ENCODE measurements at regions not wholly inside any gene's neighbourhood (a gene's known extent, or its start where the extent isn't known, plus 50 kb on each side); places are given as distances from the start of the nearest gene placed in this dataset.

DNA sequence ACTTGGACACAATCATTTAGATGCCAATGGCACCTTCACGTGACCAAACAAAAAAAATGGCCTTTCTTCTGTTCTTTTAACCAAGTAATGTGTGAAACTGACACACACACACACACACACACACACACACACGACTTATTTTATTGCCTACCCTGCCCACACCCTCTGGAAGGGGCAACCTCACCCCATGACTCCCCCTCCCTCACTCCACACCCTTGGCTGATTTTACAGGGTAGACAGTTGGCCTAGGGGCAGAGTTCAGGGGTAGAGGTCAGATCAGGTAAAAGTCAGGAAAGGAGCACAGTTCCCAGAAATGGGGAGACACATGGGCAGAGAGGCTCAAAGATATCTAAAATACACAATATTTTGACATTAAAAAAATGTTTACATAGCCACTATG lies 144.8 kb upstream of the GJB5 start:
- no peak for DNase-seq (ENCODE audit: low spot score)

DNA sequence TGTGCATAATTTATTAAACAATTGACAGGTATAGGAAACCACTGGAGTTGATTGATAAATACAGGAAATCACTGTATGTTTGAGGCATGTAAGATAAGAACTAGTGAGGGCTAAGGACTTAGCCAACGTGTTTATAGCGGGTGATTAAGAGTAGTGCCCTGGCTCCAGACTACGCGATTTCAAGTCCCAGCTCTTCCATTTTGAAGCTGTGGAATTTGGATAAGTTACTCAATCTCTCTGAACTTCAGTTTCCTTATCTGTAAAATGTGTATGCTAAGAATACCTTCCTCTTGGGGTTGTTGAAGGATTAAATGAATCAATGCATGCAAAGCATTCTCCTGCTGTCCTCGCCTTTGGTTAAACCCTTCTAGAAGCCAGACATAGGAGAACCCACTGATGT lies 143.3 kb upstream of the GJB5 start:
- DNase-seq (ENCODE audit: low spot score) = no peak

DNA sequence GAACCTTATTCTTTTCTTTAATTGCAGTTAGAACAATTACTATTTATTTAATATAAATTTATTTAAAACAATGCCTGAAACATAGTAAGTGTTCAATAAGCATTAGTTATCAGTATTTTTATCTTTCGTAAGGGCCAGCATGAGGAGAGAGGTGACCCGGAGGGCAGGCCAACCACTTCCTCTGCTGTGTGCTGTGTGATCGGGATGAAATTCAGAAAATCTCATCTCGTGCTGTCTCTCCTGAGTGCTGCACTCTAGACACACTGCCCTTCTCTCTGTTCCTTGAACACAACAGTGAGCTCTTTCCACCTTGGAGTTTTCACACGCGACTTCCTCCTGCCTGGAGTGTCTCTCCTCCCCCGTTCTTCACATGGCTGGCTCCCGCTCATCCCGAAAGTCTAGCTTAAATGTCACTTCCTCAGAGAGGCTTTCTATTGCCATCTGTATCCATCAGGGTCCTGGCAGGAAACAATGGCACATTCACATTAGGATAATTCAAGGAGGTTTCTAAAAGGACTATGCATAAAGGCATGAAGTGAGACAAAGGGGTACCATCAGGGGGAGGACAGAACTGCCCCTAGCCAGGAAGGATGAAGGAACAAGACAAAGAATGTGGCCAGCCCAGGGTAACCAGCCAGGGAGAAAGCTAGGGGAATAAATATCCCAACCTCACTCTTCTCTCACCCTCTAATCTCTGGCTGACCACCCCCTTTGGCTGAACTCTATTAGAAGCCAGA lies 142.6 kb upstream of the GJB5 start:
- DNase-seq (ENCODE audit: low spot score) = no peak

DNA sequence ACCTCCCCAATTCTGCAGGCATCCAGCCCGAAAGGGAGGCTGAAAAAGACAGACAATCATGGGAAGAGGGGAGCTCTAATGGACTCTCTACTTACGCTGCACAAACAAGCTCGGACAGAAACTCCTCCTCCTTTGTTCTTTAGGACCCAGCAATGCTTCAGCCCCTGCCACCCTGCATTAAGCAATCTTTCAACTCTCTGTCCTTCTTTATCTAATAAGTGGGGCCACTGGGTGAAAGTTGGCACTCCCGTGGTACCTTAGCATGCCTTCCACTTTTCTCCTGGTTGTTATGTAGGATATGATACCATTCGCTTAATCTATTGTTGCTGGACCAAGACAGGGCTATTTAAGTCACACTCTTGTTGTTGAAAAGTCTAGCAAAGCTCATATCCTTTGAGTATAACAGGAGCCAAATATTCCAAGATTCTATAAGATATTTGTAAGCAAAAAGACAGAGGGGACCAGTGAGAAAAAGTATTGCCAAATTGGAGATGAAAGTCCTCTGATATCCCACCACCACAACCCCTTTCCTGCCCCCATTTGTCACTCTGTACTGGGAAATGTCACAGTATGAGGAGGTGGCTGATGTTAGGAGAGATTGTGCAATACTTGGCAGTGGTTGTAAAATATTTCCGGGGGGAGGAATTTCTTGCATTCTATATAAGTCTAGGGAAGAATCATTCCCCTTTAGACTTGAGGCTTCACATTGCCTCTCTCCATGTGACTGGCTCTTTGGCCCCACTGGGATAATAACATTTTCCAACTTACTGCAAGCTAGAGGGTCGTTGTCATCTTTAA lies 137.3 kb upstream of the GJB5 start:
- no peak for DNase-seq (ENCODE audit: low spot score)

DNA sequence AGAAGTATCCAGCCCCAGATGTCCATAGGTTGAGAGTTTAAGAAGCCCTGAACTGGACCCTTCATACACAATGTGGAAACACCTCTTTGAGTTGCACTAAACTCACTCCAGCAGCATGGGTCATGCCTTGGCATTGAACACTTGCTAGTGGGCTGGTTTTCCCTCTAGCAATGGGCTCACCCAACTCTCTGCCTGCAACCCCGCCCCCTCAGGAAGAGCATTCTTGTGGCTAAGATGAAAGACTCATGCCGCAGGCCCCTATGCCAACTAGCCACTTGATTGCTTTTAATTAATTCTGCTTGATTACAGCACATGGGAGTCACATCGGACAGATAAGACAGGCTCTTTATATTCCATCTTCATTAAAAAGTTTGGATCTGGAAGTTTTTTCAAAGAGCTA lies 136.5 kb upstream of the GJB5 start:
- no peak for DNase-seq (ENCODE audit: low spot score)

DNA sequence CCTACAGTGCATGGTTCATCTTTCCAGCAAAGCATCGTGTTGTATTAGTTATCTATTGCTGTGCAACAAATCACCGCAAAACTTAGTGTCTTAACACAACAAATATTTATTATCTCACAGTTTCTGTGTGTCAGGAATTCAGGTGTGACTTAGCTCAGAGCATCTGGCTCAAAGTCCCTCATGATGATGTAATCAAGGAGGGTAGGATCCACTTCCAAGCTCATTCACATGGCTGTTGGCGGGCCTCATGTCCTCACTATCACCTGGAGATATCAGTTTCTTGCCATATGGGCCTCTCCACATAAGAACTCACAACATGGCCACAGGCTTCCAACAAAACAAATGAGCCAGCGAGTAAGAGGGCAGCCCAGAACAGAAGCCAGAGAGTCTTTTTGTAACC lies 135.6 kb upstream of the GJB5 start:
- DNase-seq (ENCODE audit: low spot score) = no peak

DNA sequence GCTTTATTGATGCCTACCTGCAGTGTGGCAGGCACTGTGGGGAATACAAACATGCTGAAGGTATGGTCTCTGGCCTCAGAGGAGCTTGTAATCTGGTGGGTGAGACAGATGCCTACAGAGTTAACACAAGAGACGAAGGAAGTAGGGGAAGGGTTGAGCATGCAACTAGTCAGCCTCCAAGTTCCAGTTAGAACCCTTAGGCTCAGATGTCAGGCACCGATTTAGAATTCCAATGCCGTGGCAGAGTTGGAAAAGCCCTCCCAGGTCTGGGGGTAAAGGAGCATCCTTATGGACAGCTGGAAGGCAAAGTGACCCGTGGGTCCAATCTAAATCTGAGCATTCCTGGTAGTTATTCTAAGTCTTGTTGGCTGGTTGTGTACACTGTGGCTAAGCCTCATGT lies 132.9 kb upstream of the GJB5 start:
- DNase-seq (ENCODE audit: low spot score) = no peak

DNA sequence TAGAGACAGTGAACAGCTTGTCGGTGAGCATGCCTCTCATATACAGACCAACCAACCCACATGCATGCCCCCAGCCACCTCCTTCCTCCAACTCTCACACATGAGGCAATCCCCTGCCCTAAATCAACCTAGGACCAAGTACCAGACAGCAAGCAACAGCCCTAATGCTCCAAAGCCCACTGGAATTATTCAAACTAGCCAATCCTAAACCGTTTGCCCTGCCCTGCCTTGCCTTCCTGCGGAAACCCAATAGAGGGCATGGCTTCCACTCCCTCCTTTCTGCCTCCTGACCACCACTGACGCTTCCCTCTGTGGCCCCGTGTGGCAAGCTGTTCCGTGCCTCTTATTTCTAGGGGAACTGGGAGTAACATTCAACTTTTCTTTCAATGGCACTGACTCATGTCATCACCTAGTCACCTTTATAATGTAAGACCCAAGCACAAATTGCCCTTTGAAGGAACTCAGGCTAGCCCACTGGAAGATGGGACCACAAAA lies 129.3 kb upstream of the GJB5 start:
- no peak for DNase-seq (ENCODE audit: low spot score)

DNA sequence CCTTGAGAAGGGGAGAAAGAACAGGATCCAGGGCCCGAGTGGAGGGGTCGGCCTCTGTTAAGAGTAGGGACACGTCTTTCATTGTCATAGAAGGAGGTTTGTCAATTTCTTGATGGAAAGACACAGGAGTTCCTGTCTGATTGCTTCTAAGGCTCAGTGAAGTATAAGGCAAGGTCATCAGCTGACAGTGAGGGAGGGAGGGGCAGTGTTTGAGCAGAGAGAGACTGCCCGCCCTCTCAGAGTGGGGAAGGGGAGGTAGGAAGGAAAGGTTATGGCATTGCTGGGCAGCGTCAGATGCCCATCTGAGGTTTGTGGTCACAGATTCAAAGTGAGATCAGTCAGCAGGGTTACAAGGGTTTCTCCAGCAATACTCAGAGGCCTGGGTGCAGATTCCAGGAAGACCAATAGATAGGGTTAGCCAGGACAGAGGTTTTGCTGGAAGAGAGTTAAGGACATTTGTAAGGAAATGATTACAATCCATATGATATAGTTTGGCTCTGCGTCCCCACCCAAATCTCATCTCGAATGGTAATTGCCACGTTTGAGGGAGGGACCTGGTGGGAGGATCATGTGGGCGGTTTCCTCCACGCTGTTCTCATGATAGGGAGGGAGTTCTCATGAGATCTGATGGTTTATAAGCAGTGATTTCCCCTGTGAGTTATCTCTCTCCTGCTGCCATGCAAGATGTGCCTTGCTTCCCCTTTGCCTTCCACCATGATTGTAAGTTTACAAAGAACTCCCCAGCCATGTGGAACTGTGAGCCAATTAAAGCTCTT lies 127.2 kb upstream of the GJB5 start:
- DNase-seq (ENCODE audit: low spot score) = no peak

DNA sequence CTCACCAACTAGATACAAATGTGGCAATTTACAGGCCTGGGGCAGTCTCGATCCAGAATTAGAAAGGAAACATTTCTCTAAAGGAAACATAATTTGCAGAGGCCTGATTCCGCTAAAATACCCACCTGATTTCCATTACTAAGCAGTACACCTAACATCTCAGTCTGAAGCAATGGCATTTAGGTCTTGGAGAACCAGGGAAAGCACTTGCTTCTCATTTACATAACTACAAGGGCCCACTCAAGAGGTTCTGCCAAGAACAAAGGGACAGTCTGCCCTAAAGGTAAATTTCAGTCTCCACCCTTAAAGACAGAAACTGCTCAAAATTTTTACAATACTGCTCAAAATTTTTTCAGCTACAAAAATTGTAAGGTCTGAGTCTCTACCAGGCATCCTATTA lies 123.7 kb upstream of the GJB5 start:
- DNase-seq (ENCODE audit: low spot score) = no peak

DNA sequence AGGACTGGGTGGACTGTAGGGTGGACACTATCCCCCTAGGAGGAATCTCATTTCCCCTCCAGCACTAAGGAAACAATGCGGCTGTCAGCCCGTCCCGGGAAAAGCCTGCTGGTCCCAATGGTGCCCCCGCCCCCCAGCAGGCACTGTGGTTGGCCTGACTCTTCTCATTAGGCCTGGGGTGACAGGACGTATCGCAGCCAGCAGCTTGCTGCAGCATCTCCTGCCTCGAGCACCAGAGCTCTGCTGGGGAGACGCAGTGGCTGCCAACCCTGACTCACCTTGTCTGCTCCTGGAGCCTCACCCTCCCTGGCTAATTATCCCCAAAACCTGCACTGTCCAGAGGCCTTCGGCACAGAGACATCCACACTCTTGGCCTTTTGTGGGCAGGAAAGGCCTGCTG lies 115.1 kb upstream of the GJB5 start:
- no peak for DNase-seq (ENCODE audit: low spot score)

DNA sequence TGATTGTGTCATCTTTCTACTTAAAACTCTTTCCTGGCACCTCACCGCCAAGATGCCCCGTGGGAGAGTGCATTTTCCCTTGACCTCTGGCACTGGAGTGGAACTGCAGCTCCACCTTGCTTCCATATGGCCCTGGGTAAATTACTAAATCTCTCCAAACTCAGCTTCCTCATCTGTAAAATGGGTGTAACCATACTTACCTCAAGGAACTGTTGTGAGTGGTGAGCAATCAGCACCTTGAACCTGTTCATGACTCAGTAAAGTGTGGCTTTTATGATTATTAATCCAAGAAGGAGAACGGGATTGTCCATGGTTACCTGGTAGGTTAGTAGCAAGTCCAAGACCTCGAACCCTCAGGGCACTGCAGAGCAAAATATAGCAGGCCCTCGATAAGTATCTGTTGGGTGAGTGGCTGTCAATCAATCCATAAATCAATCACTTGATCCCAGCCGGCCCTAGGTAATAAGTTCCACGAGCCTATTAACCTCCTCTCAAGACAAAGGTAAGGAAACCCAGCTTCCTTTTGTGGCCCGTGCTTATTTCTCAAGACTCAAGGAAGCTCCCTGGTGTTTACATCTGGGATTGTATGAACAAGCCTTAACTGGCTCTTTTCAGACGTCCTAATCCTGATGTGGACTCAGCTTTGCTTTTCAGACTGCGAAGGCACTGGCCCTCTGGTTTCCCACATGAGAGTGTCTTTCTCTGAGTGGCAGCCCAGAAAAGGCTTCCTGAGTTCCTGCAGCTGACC lies 114.0 kb upstream of the GJB5 start:
- DNase-seq (ENCODE audit: low spot score) = no peak

DNA sequence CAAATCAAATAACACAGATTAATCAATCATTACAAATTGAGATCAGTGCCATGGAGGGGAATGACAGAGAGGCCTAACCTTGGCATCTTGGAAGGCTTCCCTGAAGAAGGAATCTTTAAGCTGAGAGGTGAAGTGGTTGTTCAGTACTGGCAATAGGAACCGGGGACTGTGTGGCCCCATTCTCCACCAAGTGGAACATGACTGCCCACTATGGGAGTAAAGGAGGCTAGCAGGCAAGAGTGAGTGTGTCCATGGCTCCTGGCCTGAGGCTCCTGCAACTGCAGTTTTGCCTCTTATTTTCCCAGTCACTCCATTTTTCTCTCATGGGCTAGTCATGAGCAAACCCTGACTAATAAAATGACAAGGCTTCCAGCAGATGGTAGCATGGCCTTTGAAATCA lies 112.2 kb upstream of the GJB5 start:
- no peak for DNase-seq (ENCODE audit: low spot score)

DNA sequence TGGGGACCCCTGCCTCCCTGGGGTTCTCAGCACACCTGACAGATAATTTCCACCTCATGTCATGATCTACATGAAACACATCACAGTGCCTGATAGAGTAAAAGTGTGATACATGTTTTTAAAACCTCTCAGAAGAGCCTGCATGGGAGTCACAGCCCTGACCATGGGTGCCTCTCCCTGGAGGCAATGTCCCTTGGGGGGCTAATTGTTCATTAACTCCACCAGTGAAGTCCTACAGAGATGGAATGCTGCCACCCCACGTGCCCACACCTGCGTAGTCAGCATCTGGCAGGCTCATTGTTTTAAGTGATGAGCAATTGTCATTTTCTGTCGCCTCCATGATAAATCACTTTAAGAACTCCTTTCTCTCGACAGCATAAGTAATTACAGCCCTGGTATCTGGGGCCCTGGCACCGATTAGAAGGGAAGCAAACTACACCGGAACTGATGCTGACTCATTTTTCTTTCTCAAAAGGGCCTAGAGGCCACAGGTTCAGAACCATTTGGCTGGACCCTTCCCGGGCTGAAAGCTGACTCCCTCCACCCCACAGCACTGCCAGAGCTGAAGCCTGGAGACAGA lies 109.6 kb upstream of the GJB5 start:
- DNase-seq (ENCODE audit: low spot score) = no peak

DNA sequence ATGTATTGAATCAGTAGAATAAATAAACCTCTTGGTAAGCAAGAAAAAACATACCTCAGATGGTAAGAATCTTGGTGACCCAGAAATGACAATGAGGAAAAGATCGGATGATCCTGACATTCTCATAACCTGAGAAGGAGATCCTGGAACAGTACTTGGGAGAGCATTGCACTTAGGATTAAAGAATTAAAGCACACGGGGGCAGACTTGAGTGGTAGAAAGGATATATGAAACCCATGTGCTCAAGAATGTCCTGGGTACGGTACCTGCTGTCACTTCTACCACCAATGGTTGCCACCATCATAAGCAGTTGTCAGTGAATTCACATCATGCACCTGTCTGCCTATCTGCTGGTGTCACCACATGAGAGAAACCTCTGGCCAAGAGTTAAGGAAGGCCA lies 108.9 kb upstream of the GJB5 start:
- no peak for DNase-seq (ENCODE audit: low spot score)

DNA sequence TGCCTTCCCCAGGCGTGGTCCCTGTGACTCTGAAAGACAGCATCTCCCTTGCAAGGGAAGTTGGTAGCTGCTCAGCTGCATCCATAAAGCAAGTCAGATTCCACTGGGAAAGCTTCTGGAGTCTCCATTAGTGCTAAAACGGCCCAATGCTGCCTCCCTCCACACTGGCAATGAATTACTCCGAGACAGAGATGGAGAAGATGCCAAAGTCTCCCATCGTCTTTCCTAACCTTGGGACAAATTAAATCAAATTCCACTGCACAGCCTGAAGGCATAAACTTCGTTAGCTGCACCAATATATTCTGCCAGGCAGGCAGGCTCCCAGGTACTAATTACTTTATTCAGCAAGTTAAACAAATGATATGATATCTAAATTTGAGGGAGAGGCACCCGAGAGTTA lies 106.3 kb upstream of the GJB5 start:
- no peak for DNase-seq (ENCODE audit: low spot score)

DNA sequence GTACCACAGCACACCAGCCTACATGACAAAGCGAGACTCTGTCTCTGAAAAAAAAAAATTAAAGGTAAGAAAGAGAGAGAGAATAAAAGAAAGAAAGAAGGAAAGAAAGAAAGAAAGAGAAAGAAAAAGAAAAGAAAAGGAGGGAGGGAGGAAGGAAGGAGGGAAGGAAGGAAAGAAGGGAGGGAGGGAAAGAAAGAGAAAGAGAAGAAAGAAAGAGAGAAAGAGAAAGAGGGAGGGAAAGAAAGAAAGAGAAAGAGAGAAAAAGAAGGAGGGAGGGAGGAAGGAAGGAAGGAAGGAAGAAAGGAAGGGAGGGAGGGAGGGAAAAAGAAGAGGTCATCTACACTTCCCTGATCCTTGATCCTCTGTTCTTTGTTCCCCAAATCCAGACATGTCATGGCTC lies 104.8 kb upstream of the GJB5 start:
- no peak for DNase-seq (ENCODE audit: low spot score)

DNA sequence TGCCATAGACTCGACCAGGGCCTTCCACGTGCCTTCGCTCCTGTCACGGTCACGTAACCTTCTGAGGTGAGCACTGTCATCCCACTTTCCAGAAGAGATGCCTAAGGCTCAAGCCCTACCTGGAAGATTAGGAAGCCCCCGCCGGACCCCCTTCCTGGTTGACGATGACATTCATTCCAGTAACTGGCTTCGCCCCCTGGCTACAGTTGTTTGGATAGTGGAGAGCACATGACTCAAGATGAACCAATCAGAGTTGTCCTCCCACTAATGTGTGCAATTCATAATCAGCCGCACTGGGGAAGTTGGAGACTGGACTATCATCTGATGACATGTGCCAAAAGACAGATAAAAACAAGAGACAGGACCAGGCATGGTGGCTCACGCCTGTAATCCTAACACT lies 104.0 kb upstream of the GJB5 start:
- DNase-seq (ENCODE audit: low spot score) = no peak

DNA sequence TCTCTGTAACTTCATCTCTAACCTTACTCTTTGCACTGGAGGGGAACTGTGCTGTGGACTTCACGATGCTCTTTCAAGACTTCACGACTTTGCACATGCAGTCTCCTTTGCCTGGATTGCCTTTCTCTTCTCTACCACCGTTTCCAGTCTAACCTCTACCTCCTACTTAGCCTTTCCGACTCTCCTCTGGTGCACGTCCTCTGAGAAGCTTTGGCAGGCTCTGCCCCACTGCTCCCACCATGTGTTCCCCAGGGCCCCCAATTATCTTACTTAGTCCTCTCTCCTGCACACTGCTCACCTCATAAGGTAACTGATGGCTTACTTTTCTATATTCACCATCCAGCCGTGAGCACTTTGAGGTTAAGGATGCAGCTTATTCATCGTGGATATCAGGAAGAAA lies 101.7 kb upstream of the GJB5 start:
- no peak for DNase-seq (ENCODE audit: low spot score)

DNA sequence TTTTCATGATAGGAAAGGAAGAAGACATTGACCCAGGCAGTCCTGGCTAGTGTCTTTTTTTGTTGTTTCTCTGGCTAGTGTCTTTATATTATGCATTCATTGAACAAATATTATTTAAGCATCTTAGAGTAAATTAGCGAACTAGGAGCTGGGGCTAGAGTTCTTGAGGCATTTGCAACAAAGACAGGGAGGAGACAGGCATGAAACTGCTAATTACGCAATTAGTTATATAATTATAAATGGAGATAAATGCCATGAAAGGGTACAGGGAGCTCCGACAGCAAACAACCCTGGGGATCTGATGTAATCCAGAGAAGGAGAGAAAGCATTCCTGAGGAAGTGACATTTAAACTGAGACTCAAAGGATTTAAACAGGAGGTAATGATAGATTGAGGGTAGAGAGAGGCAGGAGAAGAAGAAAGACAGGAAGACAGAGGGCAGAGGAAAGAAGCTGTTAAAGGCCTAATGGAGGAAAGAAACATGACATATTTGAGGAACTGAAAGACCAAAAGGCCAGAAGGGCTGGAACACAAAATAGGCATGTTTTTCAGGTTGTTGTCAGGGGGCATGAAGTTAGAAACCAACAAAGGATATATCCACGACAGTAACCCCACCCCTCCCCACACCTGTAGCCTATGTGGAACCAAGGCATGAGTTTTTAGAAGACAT lies 99.5 kb upstream of the GJB5 start:
- no peak for DNase-seq (ENCODE audit: low spot score)

DNA sequence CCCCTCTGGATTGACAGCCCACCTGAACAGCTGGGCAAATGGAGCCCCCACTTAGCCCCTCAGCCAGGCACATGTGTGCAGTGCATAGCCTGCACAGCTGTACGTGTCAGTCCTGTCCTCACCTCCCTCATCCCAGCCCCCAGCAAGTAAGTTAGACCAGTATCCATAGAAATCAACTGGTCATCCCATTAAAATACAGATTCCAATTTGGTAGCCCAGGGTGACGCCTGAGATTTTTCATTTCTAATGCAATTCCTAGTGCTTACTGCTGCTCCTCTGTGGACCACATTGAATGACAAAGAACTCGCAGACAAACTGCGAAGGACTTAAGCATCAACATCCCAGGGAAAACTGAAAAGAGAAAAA lies 99.0 kb upstream of the GJB5 start:
- no peak for DNase-seq (ENCODE audit: low spot score)
